Psoas muscle (tissue), 7 donors: ENCODE measurements at regions not wholly inside any gene's neighbourhood (a gene's known extent, or its start where the extent isn't known, plus 50 kb on each side); places are given as distances from the start of the nearest gene placed in this dataset.
"Not testable (repeated sequence)": the region's sequence is repeated elsewhere in the genome, so short reads cannot be mapped to it uniquely, and the experiment has no call there.

Experiments used
- ATAC-seq, 4 donors: fragments of 200-7000 bp; cut with Tn5 transposase; one replicate each; pipeline ENCODE4 v1.9.1; 2020; ENCODE audit warnings: moderate library complexity in 3 of 4, mild to moderate bottlenecking in 2 of 4
- DNase-seq, 2 donors: peaks; one replicate each; pipeline ENCODE4 v3.0.0-alpha.2; 2020
- H3K27ac ChIP-seq: fragments of 200-600 bp; one replicate; pipeline ENCODE4 v1.8.0; 2022
- H3K27me3 ChIP-seq, 3 donors: fragments of 200-600 bp in 1 of 3; one replicate each; pipeline versions ENCODE4 v1.6.1 to v1.8.0; 2013 to 2022; ENCODE audit warnings: low read length in 2 of 3, mild to moderate bottlenecking in 2 of 3, moderate library complexity in 1 of 3; ENCODE audit not compliant: insufficient read depth in 3 of 3
- H3K36me3 ChIP-seq, 2 donors: fragments of 200-600 bp in 1 of 2; one replicate each; pipeline versions ENCODE4 v1.6.1 to v1.8.0; 2013 to 2022; ENCODE audit warnings: low read depth in 1 of 2, mild to moderate bottlenecking in 1 of 2, moderate library complexity in 1 of 2; ENCODE audit not compliant: insufficient read depth in 1 of 2
- H3K4me1 ChIP-seq: fragments of 200-600 bp; one replicate; pipeline ENCODE4 v1.8.0; 2022
- H3K4me3 ChIP-seq: fragments of 200-600 bp; one replicate; pipeline ENCODE4 v1.8.0; 2022; ENCODE audit warnings: mild to moderate bottlenecking
- H3K9me3 ChIP-seq: fragments of 200-600 bp; one replicate; pipeline ENCODE4 v1.8.0; 2022
- WGBS, 3 donors: extraction: QIAGEN DNeasy Blood & Tissue Kit; methylation state at CpG; one replicate each; pipeline versions ENCODE4 v1.1.6 to v1.1.7; 2013; 5-methylcytosine and 5-hydroxymethylcytosine counted together
- intact Hi-C, 2 donors: fragments of 100-400 bp; cut with DNase I; formaldehyde crosslinking; loops; one replicate each; pipeline versions ENCODE4 v1.11.0 to v1.14.2; 2022
- TF ChIP-seq, protein P1 (sequence below): fragments of 200-600 bp; IDR thresholded peaks from one replicate; pipeline ENCODE4 v1.8.0; 2022; ENCODE audit warnings: antibody characterized with exemption
- donor health status: healthy with polysubstance abuse.
- donor health status: DM: no; HTN: no; CAD: no; lungs with moderate emphysema.
- donor health status: Bipolar disorder and iron deficiency.
- donor health status: healthy.
- donor health status: DM: yes; HTN: yes; CAD: no.
- donor health status: DM: no; HTN: no; CAD: no.
- donor health status: DM: yes; HTN: yes; CAD: no.

DNA sequence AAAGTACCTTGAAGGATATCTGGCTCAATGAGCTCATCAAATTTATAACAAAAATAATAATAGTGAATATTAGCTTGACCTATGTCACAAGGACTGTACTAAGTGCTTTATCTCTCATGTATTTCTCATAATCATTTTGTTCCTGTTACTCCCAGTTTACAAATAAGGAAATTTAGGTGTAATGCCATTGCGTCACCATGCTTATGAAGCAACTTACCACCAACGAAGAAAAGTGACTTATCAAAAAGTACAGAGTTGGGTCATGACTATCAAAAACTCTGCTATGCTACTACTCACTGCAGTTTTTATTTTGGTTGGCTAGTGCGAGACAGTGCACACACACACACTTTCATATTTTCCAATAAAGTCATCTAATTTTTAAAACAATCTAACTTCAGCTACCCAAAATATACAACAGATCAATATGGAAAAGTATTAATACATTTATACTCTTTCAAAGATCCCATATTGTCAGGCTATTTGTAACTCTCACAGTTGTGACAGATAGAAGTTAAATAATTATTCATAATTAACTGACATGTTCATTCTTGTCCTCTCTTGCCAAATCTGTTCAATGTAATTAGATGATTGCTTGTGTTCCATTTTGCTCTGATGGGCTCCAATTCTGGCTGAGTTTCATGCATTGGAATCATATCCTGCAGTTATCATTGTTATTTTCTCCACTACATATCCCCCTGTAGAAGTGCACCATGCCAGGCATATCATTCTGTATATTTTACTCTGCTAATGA lies 119.4 kb downstream of the KCNJ2 start:
- WGBS, 3 donors = 89 to 95% (median 93%) methylated on average over 3 of the region's 3 CpGs
- no peaks in the 10 kb centered on the region for H3K27me3 ChIP-seq
- H3K4me1 ChIP-seq = no peaks in the 10 kb centered on the region
- no peak overlapping the region for H3K4me3 ChIP-seq
- H3K27ac ChIP-seq = no peak overlapping the region
- no peaks in the 10 kb centered on the region for H3K36me3 ChIP-seq
- intact Hi-C loops = no loop called here
- TF ChIP-seq, protein P1, sequence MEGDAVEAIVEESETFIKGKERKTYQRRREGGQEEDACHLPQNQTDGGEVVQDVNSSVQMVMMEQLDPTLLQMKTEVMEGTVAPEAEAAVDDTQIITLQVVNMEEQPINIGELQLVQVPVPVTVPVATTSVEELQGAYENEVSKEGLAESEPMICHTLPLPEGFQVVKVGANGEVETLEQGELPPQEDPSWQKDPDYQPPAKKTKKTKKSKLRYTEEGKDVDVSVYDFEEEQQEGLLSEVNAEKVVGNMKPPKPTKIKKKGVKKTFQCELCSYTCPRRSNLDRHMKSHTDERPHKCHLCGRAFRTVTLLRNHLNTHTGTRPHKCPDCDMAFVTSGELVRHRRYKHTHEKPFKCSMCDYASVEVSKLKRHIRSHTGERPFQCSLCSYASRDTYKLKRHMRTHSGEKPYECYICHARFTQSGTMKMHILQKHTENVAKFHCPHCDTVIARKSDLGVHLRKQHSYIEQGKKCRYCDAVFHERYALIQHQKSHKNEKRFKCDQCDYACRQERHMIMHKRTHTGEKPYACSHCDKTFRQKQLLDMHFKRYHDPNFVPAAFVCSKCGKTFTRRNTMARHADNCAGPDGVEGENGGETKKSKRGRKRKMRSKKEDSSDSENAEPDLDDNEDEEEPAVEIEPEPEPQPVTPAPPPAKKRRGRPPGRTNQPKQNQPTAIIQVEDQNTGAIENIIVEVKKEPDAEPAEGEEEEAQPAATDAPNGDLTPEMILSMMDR = no peak
- no peaks in the 10 kb centered on the region for H3K9me3 ChIP-seq
- no peak for ATAC-seq
- DNase-seq = no peak

DNA sequence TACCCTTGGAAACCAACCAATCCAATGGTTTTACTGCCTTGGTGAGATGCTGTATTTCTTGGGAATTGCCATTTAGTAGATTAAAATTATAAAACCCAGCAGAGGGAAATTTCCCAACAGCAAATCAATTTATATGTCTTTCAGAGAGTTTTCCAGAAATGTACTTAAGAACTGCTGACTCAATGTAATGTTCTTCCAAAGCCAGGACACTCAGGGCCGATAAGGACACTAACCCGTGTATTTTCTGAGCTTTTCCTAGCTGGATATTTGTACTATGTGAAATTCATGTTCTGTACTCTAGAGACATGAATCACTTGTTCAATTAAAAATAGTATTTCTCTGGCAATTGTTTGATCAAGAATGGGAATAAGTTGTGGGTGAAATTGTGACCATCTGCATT lies 121.4 kb downstream of the KCNJ2 start:
- Histone ChIP-seq H3K27me3 (no peaks in the 10 kb centered on the region), H3K36me3 (no peaks in the 10 kb centered on the region), H3K9me3 (no peaks in the 10 kb centered on the region), H3K4me1 (peaks cover 6% of the 10 kb centered on the region), H3K4me3 (no peak overlapping the region), H3K27ac (no peak overlapping the region)
- TF ChIP-seq, protein P1 = no peak
- ATAC-seq (no peak), DNase-seq (no peak)
- WGBS, 3 donors = 30 to 53% (median 42%) methylated on average over 2 of the region's 2 CpGs
- intact Hi-C loops = no loop called here

DNA sequence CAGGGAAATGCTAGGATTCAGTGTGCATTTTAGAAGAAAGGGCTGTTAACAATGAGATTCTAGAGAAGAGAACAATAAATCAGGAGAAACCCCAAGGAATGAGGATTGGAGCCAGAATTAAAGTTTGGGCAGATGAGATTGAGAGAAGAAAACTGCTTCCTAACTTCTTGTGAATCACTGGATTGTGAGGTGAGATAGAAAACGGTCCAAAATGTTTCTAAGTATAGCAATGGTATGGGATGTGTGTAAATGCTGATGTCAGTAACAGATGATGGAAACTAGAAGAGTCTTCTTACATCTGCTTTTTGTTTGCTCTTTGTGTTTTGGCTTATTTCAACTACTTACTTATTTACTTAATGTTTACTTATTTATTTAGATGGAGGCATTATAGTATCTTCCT lies 123.0 kb downstream of the KCNJ2 start:
- intact Hi-C loops = no loop called here
- no peak for ATAC-seq

DNA sequence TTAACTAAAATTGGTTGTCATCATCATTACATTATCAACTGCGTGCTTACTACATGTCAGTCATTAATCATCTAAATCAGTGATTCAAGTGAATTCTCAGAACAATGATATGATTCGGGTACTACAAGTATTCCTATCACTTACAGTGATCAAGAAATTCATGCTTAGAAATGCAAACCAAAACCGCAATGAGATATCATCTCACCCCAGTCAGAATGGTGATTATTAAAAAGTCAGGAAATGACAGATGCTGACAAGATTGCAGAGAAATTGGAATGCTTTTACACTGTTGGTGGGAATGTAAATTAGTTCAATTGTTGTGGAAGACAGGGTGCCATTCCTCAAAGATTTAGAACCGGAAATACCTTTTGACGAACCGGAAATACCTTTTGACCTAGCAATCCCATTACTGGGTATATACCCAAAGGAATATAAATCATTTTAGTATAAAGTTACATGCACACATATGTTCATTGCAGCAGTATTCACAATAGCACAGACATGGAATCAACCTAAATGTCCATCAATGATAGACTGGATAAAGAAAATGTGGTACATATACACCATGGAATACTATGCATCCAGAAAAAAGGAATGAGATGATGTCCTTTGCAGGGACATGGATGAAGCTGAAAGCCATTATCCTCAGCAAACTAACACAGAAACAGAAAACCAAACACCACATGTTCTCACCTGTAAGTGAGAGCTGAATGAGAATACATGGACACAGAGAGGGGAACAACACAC lies 124.4 kb downstream of the KCNJ2 start:
- H3K9me3 ChIP-seq, DNase-seq, H3K27ac ChIP-seq, ATAC-seq, H3K27me3 ChIP-seq, intact Hi-C loops, H3K36me3 ChIP-seq, H3K4me3 ChIP-seq: not testable (repeated sequence)
- WGBS, 3 donors = 86 to 90% (median 88%) methylated on average over 6 of the region's 6 CpGs
- peaks cover 11% of the 10 kb centered on the region for H3K4me1 ChIP-seq

More for the DNA sequence above, 123.0 kb downstream of the KCNJ2 start:
- 21 to 29% (median 21%) methylated on average over 1 of the region's 1 CpG for WGBS, 3 donors
- Histone ChIP-seq H3K4me3 (no peak overlapping the region), H3K36me3 (no peaks in the 10 kb centered on the region), H3K27ac (no peak overlapping the region), H3K4me1 (peaks cover 11% of the 10 kb centered on the region), H3K27me3 (no peaks in the 10 kb centered on the region), H3K9me3 (peaks cover 3% of the 10 kb centered on the region)
- TF ChIP-seq, protein P1 = no peak
- DNase-seq = no peak

DNA sequence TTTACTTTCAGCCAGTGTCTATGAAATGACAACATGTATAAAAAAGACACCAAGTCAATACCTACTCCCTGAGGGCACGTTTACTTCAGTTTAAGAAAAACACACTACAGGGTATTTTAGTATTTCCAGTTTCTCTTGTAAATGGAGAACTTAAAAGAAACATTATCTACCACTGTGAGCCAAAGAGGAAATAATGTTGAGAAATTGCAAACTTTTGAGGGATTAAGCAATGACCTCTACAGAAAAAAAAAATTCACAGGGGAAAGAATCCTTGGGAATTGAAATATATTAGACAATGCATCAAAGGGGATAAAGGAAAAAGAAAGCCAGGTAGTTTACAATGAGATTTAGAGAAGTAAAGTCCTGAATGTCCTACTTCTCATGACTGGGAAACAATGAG lies 126.0 kb downstream of the KCNJ2 start:
- Histone ChIP-seq H3K27me3 (no peaks in the 10 kb centered on the region), H3K27ac (no peak overlapping the region), H3K36me3 (no peaks in the 10 kb centered on the region), H3K4me3 (no peak overlapping the region), H3K9me3 (peaks cover 3% of the 10 kb centered on the region), H3K4me1 (peaks cover 11% of the 10 kb centered on the region)
- TF ChIP-seq, protein P1 = no peak
- DNase-seq (no peak), ATAC-seq (no peak)
- intact Hi-C loops = no loop called here
- WGBS, 3 donors = 9 to 11% (median 10%) methylated on average over 1 of the region's 1 CpG
